Caki2 (cell line): ENCODE measurements at regions not wholly inside any gene's neighbourhood (a gene's known extent, or its start where the extent isn't known, plus 50 kb on each side); places are given as distances from the start of the nearest gene placed in this dataset.
A peak's percentile ranks its signal among the peaks of the same experiment; 100 is the strongest.

Experiments used
- DNase-seq: peaks from one replicate; pipeline ENCODE4 v3.0.0-alpha.2; 2015; ENCODE audit warnings: low read depth
- in situ Hi-C: cut with HindIII; loops from 2 replicates; pipeline ENCODE4 v1.10.0; 2016; ENCODE audit warnings: low sequenced_read_pairs, low pct_unique_long_range_greater_than_20kb, mixed read lengths

GRCh38 chr1:9419369-9420041 lies 119.8 kb upstream of the SLC25A33 start:
- in situ Hi-C loops: no loop called here
- no peak for DNase-seq

GRCh38 chr1:9420835-9421532 lies 118.3 kb upstream of the SLC25A33 start:
- in situ Hi-C loops: no loop called here
- DNase-seq: no peak

GRCh38 chr1:9421533-9421873 lies 117.8 kb upstream of the SLC25A33 start:
- no peak for DNase-seq
- in situ Hi-C loops: no loop called here

GRCh38 chr1:9422321-9422720 lies 116.9 kb upstream of the SLC25A33 start:
- in situ Hi-C loops: no loop called here
- DNase-seq: no peak

- DNase-seq: no peak
- in situ Hi-C loops: no loop called here
These were observed 116.3 kb upstream of the SLC25A33 start for GRCh38 chr1:9422911-9423505.

DNA sequence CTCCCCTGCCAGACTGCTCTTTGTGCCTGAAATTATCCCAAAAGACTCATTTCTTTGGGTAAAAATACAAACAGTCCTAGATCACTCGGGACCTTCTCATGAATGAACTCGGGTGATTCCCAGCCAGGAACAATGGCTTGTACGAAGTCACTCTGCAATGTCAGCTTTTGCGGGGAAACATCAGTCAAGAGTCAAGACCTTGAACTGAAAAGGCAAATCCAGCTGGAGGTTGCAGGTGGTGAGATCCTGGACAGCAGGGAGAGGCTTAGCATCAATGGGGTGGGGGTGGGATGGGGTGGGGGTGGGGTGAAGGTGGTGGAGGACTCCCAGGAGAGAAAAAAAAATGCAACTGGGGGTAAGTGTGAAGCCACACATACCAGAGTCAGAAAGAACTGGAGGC lies 115.0 kb upstream of the SLC25A33 start:
- in situ Hi-C loops: no loop called here
- no peak for DNase-seq

DNA sequence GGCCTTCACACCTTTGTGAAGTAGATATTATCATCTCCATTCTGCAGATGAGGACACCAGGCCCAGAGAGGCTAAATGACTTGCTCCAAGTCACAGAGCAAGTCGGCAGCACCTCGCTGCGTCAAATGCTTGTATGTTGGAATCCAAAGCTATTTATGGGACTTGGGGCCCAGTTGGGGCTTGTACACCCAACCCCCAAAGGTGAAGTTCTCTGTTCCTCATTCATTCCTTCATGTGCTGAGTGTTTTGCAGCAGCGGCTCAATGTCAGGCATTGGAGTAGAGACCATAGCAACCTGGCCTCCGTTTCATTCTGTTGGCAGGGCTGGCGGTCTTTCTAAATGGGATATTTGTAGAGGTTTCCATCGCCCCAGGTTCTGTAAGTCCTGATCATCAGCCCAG lies 113.4 kb upstream of the SLC25A33 start:
- no peak for DNase-seq

DNA sequence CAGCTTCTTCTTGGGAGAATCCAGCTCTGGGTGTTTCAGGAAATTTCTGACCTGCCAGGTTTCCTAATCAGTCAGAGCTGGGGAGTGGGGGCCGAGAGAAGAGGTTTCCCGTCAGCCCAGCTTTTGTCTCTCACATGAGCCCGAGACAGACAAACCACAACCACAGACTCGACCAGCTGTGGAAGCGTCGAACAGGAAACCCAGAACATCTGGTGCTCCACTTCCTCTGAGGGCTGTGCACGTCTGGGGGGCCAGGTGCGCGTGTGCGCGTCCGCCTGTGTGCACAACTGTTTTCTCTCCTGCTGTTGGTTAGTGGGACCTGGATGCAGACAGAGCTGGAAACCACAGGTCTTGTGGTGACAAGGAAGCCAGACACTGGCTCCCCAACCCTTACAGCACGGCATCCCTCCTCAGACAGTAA lies 113.0 kb upstream of the SLC25A33 start:
- in situ Hi-C loops: no loop called here
- DNase-seq: no peak

More for the DNA sequence above, 113.4 kb upstream of the SLC25A33 start:
- in situ Hi-C loops: no loop called here

DNA sequence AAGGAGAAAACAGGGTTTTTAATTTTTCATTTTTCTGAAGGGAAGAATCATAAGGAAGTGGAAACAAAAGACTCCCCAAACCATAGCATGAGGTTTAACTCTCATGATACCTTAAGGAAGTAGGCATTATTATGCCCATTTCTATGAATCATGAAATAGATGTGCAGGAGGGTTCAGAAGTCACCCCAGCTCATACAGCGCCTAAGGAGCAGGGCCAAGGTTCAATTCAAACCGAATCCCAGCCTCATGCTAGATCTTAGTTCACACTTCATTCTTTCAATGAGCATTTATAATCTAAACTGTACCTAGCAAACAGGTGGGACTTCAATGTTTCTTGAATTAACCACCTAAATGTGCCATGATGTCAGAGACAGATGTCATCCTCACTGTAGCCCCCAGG lies 111.9 kb upstream of the SLC25A33 start:
- in situ Hi-C loops: no loop called here

GRCh38 chr1:9428601-9429341 lies 110.5 kb upstream of the SLC25A33 start:
- DNase-seq: peak; percentile 98
- in situ Hi-C loops: no loop called here

More for the DNA sequence above, 111.9 kb upstream of the SLC25A33 start:
- DNase-seq: no peak

DNA sequence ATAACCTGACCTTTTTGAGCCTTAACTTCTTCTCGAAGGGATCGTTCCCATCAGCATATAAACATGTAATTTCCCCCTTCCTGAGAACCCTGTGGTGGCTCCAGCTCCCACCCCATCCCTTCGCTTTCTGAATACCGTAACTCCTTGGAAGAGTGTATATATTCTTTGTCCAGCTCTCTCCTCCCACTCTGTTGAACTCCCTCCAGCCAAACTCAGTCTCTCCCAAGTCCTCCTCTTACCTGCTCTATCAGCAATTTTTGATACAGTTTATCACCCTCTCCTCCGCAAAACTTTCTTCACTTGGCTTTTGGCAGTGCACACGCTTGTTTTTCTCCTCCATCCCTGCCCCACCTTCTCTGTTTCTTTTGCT lies 109.9 kb upstream of the SLC25A33 start:
- no peak for DNase-seq
- in situ Hi-C loops: no loop called here

- in situ Hi-C loops: no loop called here
- DNase-seq: no peak
These were observed 104.8 kb upstream of the SLC25A33 start for GRCh38 chr1:9434247-9435152.

DNA sequence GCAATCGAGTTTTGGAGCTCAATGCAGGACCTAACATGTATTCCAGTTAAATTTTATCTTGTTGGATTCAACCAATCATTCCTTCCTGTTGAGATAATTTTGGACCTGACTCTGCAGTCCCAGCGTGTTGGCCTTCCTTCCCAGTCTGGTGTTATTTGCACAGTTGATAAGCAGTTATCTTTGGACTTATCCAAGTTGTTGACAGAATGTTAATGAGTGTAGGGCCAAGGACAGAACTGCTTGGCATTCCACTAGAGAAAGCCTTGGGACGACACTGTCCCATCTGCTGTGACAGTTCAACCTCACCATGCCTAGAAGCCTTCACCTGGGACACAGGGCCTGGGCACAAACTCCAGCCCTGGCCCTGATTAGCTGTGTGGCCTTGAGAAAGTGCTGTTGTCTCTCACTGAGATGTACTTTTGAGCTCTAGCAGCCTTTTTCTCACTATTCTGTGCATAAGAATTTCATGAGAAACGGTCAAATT lies 104.1 kb upstream of the SLC25A33 start:
- no peak for DNase-seq
- in situ Hi-C loops: no loop called here

GRCh38 chr1:9435854-9436640 lies 103.2 kb upstream of the SLC25A33 start:
- DNase-seq: no peak
- in situ Hi-C loops: no loop called here

- no peak for DNase-seq
- in situ Hi-C loops: no loop called here
These were observed 101.3 kb upstream of the SLC25A33 start for GRCh38 chr1:9437961-9438430.

DNA sequence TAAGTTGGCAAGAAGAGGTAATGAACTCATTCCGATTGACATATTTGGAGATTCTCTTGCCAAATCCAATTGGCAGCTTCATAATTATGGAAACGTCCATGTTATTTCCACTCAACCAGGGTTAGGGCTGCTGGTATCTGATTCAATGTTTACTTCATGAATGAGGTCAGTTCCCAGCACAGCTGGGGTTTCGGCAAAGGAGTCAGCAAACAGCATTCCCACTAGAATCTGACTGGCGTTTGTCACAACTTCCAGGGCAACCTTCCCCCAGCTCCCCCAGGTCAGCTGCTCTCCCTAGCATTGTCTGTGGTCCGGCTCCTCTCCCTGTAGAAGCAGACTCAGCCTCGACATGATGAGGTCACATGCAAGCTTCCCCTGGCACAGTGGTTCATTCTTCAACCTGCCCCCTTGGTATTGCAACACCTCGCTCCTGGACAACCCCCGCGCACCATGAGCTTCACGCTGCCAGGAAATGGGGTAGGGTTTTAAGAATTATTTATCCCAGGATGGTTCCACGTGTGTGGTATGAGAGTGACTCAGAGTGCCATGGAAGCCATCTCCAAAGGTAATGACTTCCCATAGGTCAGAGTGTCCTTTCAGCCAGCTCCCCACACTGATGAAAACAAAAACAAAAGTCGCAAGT lies 100.7 kb upstream of the SLC25A33 start:
- DNase-seq: peak; percentile 76
- in situ Hi-C loops: no loop called here
